Adipose tissue (tissue), 3 donors: ENCODE measurements at regions not wholly inside any gene's neighbourhood (a gene's known extent, or its start where the extent isn't known, plus 50 kb on each side); places are given as distances from the start of the nearest gene placed in this dataset.

Experiments used
- H3K27ac ChIP-seq: one replicate; pipeline ENCODE4 v1.5.1; 2013; ENCODE audit warnings: low read depth, low read length
- WGBS, 3 donors: extraction: QIAGEN DNeasy Blood & Tissue Kit; methylation state at CpG; one replicate each; pipeline ENCODE4 v1.1.7; 2013; 5-methylcytosine and 5-hydroxymethylcytosine counted together
- donor health status: healthy with polysubstance abuse.
- donor health status: Bipolar disorder and iron deficiency.
- donor health status: healthy.

DNA sequence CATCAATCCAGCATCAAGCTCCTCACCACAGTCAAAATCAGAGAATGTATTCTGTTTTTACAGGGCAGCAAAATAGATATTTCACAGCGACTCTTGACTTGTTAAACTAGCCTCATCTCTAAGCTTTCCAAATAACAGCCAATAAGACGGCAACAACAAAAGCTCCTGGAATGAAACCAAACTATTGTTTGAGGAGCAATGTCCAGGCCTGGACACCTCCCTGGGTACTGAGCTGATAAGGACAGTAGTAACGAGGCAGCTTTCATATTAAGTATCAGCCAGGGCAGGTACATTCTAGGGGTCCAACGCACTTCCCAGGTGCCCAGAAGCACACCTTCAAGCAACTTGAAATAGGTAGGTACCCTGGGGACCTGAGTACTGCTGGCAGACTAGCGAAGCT lies 260.3 kb downstream of the ENC1 start:
- no peak overlapping the region for H3K27ac ChIP-seq
- 64 to 79% (median 77%) methylated on average over 5 of the region's 5 CpGs for WGBS, 3 donors

DNA sequence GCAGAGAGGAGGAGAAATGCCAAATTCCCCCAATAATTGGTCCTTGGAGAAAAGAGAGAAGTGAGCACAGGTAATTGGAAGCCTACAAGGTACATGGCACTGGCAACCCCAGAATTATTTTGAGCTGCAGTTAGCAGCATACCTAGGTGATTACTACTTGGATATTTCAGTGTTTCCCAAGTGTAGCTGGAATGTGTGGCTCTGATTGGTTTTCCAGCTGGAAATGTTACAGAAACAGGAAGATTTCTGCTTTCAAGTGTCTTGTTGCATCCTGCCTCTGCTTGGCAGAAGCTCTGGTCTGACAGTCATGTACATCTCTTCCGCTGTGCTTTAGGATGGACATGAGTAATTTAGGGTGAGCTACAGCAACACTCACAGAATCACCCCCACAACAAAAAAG lies 262.1 kb downstream of the ENC1 start:
- H3K27ac ChIP-seq: no peak overlapping the region
- 77 to 80% (median 79%) methylated on average over 1 of the region's 1 CpG for WGBS, 3 donors

DNA sequence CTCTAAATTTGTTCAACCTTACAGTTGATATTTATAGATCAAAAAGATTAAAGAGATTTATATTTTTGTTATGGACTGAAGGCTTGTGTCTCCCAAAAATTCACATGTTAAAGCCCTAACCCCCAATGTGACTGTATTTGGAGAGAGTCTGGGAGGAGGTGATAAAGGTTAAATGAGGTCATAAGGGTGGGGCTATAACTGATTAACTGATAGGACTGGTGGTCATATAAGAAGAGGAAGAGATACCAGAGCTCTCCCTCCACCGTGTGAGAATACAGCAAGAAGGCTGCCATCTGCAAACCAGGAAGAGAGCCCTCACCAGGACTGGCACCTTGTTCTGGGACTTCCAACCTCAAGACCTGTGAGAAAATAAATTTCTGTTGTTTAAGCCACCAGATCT lies 264.3 kb downstream of the ENC1 start:
- 47 to 67% (median 58%) methylated on average over 1 of the region's 1 CpG for WGBS, 3 donors
- H3K27ac ChIP-seq: no peak overlapping the region

GRCh38 chr5:74375271-74375670 lies 265.3 kb downstream of the ENC1 start:
- WGBS, 3 donors: 60 to 84% (median 72%) methylated on average over 2 of the region's 2 CpGs
- H3K27ac ChIP-seq: no peak overlapping the region

DNA sequence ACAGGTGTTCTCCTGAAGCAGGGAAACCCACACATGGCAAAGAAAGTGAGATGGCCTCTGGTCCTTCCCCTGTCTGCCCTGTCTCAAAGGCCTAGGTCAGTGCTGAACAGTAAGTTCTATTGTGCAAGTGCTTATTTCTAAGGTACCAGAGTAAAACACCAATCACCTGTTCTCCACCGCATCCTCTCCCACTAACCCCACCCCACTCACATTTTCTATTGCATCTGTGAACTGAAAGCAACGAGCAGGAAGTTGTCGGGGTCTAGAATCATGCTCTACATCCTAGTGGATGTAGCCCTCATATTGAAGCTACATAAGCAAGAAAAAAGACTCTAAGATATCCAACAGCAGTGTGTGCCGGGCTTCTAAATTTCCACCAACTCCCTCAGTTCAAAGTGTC lies 265.9 kb downstream of the ENC1 start:
- no peak overlapping the region for H3K27ac ChIP-seq
- 85 to 89% (median 89%) methylated on average over 4 of the region's 4 CpGs for WGBS, 3 donors

- 75 to 78% (median 76%) methylated on average over 1 of the region's 1 CpG for WGBS, 3 donors
- no peak overlapping the region for H3K27ac ChIP-seq
These were observed 267.5 kb downstream of the ENC1 start for GRCh38 chr5:74373076-74373475.

DNA sequence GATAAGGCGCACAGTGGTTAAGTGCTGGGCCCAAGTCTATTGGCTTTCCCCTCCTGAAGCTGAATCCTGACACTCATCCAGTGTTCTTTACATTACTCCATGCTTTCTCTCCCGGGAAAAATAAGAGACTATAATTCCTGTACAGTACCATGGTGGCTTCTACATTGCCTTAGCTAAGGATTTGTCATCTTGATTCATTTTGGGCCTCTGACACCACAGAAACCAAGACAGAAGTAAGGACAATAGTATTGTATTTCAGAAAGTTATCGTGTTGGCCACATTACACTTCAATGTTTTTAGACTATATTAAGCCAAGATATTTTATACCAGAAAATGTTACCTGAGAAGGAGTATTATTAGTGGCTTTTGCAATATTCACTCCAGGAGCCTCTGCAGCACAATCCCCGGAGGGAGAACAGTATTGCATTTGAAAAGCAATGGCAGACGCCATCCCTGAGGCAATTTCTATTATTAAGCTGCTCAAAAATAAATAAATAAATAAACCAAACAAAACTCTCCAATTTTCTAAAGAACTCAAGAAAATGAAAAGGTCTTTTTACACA lies 267.9 kb downstream of the ENC1 start:
- WGBS, 3 donors: 80 to 82% (median 82%) methylated on average over 5 of the region's 5 CpGs
- no peak overlapping the region for H3K27ac ChIP-seq

DNA sequence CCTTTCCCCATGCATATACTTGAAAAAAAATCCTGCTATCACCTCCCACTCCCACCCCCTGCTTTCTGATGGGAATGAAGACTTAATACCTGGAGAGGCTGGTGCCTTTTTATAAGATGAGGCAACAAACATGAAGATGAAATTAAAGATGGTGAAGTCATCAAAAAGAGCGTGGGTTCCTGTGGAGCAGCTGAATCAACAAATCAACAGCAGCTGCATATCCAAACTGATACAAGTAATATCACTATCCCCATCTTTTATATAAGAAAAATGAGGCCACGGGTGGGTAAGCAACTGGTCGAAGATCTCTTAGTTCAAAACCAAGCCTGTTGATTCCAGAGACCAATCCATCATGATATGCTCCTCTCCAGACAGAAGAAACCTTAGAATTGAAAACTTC lies 268.5 kb downstream of the ENC1 start:
- 76 to 80% (median 80%) methylated on average over 3 of the region's 3 CpGs for WGBS, 3 donors
- H3K27ac ChIP-seq: no peak overlapping the region

GRCh38 chr5:74371621-74372020 lies 268.9 kb downstream of the ENC1 start:
- no peak overlapping the region for H3K27ac ChIP-seq

DNA sequence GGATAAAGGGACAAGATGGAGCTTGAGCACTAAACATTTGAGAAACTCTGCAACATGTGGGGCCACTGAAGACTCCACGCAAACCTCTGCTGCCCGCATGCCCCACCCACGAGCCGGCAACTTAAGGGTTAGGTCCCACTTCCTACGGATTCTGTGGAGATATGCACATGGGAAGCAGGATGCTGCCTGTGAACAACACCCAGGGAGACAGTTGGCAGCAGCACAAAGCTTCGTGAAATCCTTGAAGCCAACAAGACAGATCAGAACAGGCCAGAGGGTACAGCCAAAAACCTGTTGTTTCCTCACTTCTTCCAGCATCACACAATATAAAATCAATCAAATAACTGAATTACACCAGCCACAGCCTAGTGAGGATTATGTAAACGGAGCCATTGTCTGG lies 270.4 kb downstream of the ENC1 start:
- 58 to 69% (median 63%) methylated on average over 7 of the region's 7 CpGs for WGBS, 3 donors
- no peak overlapping the region for H3K27ac ChIP-seq

More at GRCh38 chr5:74371621-74372020, 268.9 kb downstream of the ENC1 start:
- WGBS, 3 donors: 95 to 99% (median 97%) methylated on average over 5 of the region's 5 CpGs

DNA sequence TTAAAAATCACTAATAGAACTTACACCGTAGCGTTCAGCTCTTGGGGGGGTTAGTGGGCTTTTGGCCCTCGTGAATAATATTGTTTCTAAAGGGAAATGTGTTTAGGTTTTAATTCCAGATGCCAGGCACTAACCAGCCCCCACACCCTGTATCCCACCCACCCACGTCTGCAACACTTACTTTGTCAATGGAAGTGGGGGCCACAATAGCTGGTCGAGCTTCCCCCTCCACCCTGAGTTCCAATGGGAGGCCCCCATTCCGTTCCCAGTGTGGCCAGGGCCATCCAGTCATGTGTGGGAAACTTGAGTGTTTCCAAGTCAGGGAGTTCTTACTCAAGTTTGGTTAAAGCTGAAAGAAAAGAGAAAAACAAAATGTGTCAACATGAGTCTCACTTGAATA lies 271.4 kb downstream of the ENC1 start:
- 92 to 93% (median 93%) methylated on average over 6 of the region's 6 CpGs for WGBS, 3 donors
- H3K27ac ChIP-seq: no peak overlapping the region

- H3K27ac ChIP-seq: no peak overlapping the region
- WGBS, 3 donors: 76 to 92% (median 81%) methylated on average over 4 of the region's 4 CpGs
These were observed 272.6 kb downstream of the ENC1 start for GRCh38 chr5:74367934-74368333.

- 50 to 72% (median 65%) methylated on average over 4 of the region's 4 CpGs for WGBS, 3 donors
- no peak overlapping the region for H3K27ac ChIP-seq
These were observed 273.2 kb downstream of the ENC1 start for GRCh38 chr5:74367241-74367733.

- WGBS, 3 donors: 92 to 96% (median 96%) methylated on average over 1 of the region's 1 CpG
- H3K27ac ChIP-seq: no peak overlapping the region
These were observed 274.8 kb downstream of the ENC1 start for GRCh38 chr5:74365723-74366122.

GRCh38 chr5:74364507-74364906 lies 276.0 kb downstream of the ENC1 start:
- no peak overlapping the region for H3K27ac ChIP-seq
- WGBS, 3 donors: 81 to 95% (median 92%) methylated on average over 4 of the region's 4 CpGs

- 92 to 95% (median 94%) methylated on average over 6 to 7 of the region's 7 CpGs for WGBS, 3 donors
- H3K27ac ChIP-seq: no peak overlapping the region
These were observed 276.8 kb downstream of the ENC1 start for GRCh38 chr5:74363603-74364205.

- 79 to 87% (median 81%) methylated on average over 13 of the region's 13 CpGs for WGBS, 3 donors
- H3K27ac ChIP-seq: no peak overlapping the region
These were observed 278.8 kb downstream of the ENC1 start for GRCh38 chr5:74361406-74362358.

DNA sequence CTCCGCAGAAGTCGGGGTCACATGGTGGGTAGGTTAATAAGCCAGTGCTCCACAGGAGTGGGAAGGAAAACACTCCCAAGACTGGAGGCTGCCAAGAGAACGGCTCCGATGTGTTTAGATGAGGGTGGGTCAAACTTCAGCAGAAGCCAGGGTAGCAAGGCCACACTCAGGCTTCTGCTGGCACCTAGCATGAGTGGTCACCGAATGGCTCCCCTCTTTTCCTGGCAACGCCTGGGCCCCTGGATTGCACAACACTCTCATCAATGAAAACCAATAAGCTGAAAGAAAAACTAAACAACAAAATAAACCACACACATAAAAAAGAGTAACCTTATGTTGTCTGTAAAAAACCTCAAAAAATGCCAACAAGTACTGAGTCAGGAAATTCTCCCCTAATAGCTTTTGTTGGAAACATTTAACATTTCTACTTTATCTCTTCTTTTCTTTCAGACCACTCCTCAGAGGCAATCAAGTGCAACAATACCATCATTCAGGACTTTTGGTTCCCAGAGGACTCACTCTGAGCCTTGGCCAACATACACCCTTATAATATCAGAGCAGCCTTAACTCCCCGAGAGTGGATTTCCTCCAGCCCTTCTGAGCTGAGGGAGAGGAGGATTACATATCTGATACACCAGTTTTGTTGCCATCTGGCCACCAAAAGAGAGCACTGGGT lies 279.9 kb downstream of the ENC1 start:
- no peak overlapping the region for H3K27ac ChIP-seq
- 66 to 77% (median 73%) methylated on average over 7 of the region's 7 CpGs for WGBS, 3 donors

- WGBS, 3 donors: 56 to 76% (median 60%) methylated on average over 5 of the region's 5 CpGs
These were observed 282.7 kb downstream of the ENC1 start for GRCh38 chr5:74357827-74358226.

More at GRCh38 chr5:74357827-74358226, 282.7 kb downstream of the ENC1 start:
- no peak overlapping the region for H3K27ac ChIP-seq
